GM18868 (cell line): ENCODE measurements at regions not wholly inside any gene's neighbourhood (a gene's known extent, or its start where the extent isn't known, plus 50 kb on each side); places are given as distances from the start of the nearest gene placed in this dataset.

Experiments
- ATAC-seq: cut with Tn5 transposase; IDR thresholded peaks from one replicate; pipeline ENCODE4 v1.9.1; 2021; ENCODE audit warnings: mild to moderate bottlenecking, moderate library complexity; ENCODE audit not compliant: unreplicated experiment

GRCh38 chr5:61949054-61949678 lies 356.8 kb upstream of the KIF2A start:
- ATAC-seq = no peak

GRCh38 chr5:61949679-61950435 lies 356.1 kb upstream of the KIF2A start:
- no peak for ATAC-seq

- no peak for ATAC-seq
Measured at GRCh38 chr5:61951295-61951694, 354.7 kb upstream of the KIF2A start.

- ATAC-seq = no peak
Measured at GRCh38 chr5:61953913-61954312, 352.1 kb upstream of the KIF2A start.

GRCh38 chr5:61964201-61964600 lies 341.8 kb upstream of the KIF2A start:
- no peak for ATAC-seq

GRCh38 chr5:61965069-61965468 lies 340.9 kb upstream of the KIF2A start:
- no peak for ATAC-seq

GRCh38 chr5:61965490-61965889 lies 340.5 kb upstream of the KIF2A start:
- no peak for ATAC-seq

- no peak for ATAC-seq
Measured at GRCh38 chr5:61966296-61966955, 339.6 kb upstream of the KIF2A start.

- ATAC-seq = no peak
Measured at GRCh38 chr5:61966997-61967396, 339.0 kb upstream of the KIF2A start.

GRCh38 chr5:61967681-61968080 lies 338.3 kb upstream of the KIF2A start:
- no peak for ATAC-seq

- no peak for ATAC-seq
Measured at GRCh38 chr5:61969347-61969746, 336.7 kb upstream of the KIF2A start.

GRCh38 chr5:61969755-61970154 lies 336.3 kb upstream of the KIF2A start:
- ATAC-seq = no peak

GRCh38 chr5:61970218-61970617 lies 335.8 kb upstream of the KIF2A start:
- ATAC-seq = no peak

- peak; percentile 86 for ATAC-seq
Measured at GRCh38 chr5:61974680-61975079, 331.3 kb upstream of the KIF2A start.

GRCh38 chr5:61981886-61982285 lies 324.1 kb upstream of the KIF2A start:
- ATAC-seq = no peak

GRCh38 chr5:61991430-61991829 lies 314.6 kb upstream of the KIF2A start:
- no peak for ATAC-seq

- ATAC-seq = no peak
Measured at GRCh38 chr5:61991866-61992265, 314.1 kb upstream of the KIF2A start.

- ATAC-seq = no peak
Measured at GRCh38 chr5:61993295-61993927, 312.6 kb upstream of the KIF2A start.

- ATAC-seq = no peak
Measured at GRCh38 chr5:61994171-61994570, 311.8 kb upstream of the KIF2A start.

- ATAC-seq = no peak
Measured at GRCh38 chr5:61995486-61995885, 310.5 kb upstream of the KIF2A start.

GRCh38 chr5:61999371-61999770 lies 306.6 kb upstream of the KIF2A start:
- ATAC-seq = no peak

GRCh38 chr5:62000646-62001045 lies 305.4 kb upstream of the KIF2A start:
- ATAC-seq = no peak
